Bronchial epithelial cell (primary cell): ENCODE measurements at regions not wholly inside any gene's neighbourhood (a gene's known extent, or its start where the extent isn't known, plus 50 kb on each side); places are given as distances from the start of the nearest gene placed in this dataset.

Source experiments
- DNase-seq: peaks from one replicate; pipeline ENCODE4 v3.0.0-alpha.2; 2010; ENCODE audit warnings: low read depth
- FAIRE-seq: peaks from 2 replicates; lab custom pipeline; 2011; peaks lifted over from hg19 to GRCh38; lab: Jason Lieb, UNC
- H3K27me3 ChIP-seq: 2 replicates; pipeline ENCODE4 v1.5.1; 2011; ENCODE audit warnings: low read length; ENCODE audit not compliant: control insufficient read depth, insufficient read depth
- H3K36me3 ChIP-seq: 2 replicates; pipeline ENCODE4 v1.5.1; 2011; ENCODE audit warnings: low read length; ENCODE audit not compliant: control insufficient read depth, insufficient read depth
- H3K4me3 ChIP-seq: 2 replicates; pipeline ENCODE4 v1.5.1; 2011; ENCODE audit warnings: mild to moderate bottlenecking, low read depth, low read length, control low read depth
- CTCF ChIP-seq: IDR thresholded peaks from 2 replicates; pipeline ENCODE4 v1.5.1; 2011; ENCODE audit warnings: mild to moderate bottlenecking, moderate library complexity, low read length, control low read depth, inconsistent platforms; ENCODE audit not compliant: insufficient read depth, severe bottlenecking

GRCh38 chr5:36436306-36436705, 134.6 kb upstream of the RANBP3L start:
- no peaks in the 10 kb centered on the region for H3K27me3 ChIP-seq
- FAIRE-seq: no peak

GRCh38 chr5:36438765-36439561, 137.3 kb upstream of the RANBP3L start:
- Histone ChIP-seq H3K27me3 (no peaks in the 10 kb centered on the region), H3K36me3 (no peaks in the 10 kb centered on the region), H3K4me3 (no peak overlapping the region)
- no peak for DNase-seq
- no peak for TF ChIP-seq CTCF
- FAIRE-seq: no peak

More at GRCh38 chr5:36436306-36436705, 134.6 kb upstream of the RANBP3L start:
- no peak for TF ChIP-seq CTCF
- H3K4me3 ChIP-seq: no peak overlapping the region
- DNase-seq: no peak
- H3K36me3 ChIP-seq: no peaks in the 10 kb centered on the region

GRCh38 chr5:36440300-36440699, 138.6 kb upstream of the RANBP3L start:
- DNase-seq: no peak
- Histone ChIP-seq H3K36me3 (no peaks in the 10 kb centered on the region), H3K4me3 (no peak overlapping the region), H3K27me3 (no peaks in the 10 kb centered on the region)
- FAIRE-seq: no peak
- no peak for TF ChIP-seq CTCF

- FAIRE-seq: no peak
- no peak for DNase-seq
- Histone ChIP-seq H3K36me3 (no peaks in the 10 kb centered on the region), H3K4me3 (no peak overlapping the region), H3K27me3 (no peaks in the 10 kb centered on the region)
- no peak for TF ChIP-seq CTCF
These were observed 139.6 kb upstream of the RANBP3L start for GRCh38 chr5:36441280-36441679.

GRCh38 chr5:36442352-36442751, 140.7 kb upstream of the RANBP3L start:
- Histone ChIP-seq H3K36me3 (no peaks in the 10 kb centered on the region), H3K27me3 (no peaks in the 10 kb centered on the region), H3K4me3 (no peak overlapping the region)
- FAIRE-seq (no peak), DNase-seq (peak; percentile 96)
- TF ChIP-seq CTCF: no peak

GRCh38 chr5:36442796-36443195, 141.1 kb upstream of the RANBP3L start:
- Histone ChIP-seq H3K36me3 (no peaks in the 10 kb centered on the region), H3K4me3 (no peak overlapping the region), H3K27me3 (no peaks in the 10 kb centered on the region)
- no peak for FAIRE-seq
- no peak for TF ChIP-seq CTCF
- peak; percentile 93 for DNase-seq
